HepG2 (cell line): ENCODE measurements at regions not wholly inside any gene's neighbourhood (a gene's known extent, or its start where the extent isn't known, plus 50 kb on each side); places are given as distances from the start of the nearest gene placed in this dataset.

Experiments
- ATAC-seq: fragments of 200-7000 bp; cut with Tn5 transposase; 3 replicates; pipeline ENCODE4 v1.9.1; 2020; ENCODE audit warnings: mild to moderate bottlenecking, moderate library complexity
- BruUV-seq: library from RNA; stranded (reverse); fragments of 400-500 nt; replicated peaks from 2 replicates; lab custom pipeline; 2021; lab: Mats Ljungman, UMichigan
- CTCF ChIA-PET: fragments of 300-600 bp; formaldehyde crosslinking; extraction: SDS; loops from one replicate; lab custom pipeline; 2021; ENCODE audit warnings: low total read pairs, inconsistent platforms, low intra/inter-chr PET ratio; lab: Yijun Ruan, JAX
- POLR2A ChIA-PET: fragments of 350-600 bp; sonication (Branson Sonifier 250); formaldehyde crosslinking; loops from one replicate; lab custom pipeline; 2020; ENCODE audit warnings: antibody characterized with exemption, inconsistent platforms; lab: Yijun Ruan, JAX
- DNase-seq: peaks from one replicate; pipeline ENCODE4 v3.0.0-alpha.2; 2015; ENCODE audit warnings: low spot score
- FAIRE-seq: peaks from 3 replicates; lab custom pipeline; 2011; peaks lifted over from hg19 to GRCh38; lab: Jason Lieb, UNC
- H2AFZ ChIP-seq: one replicate; pipeline ENCODE4 v1.6.1; 2011; ENCODE audit warnings: low read length, inconsistent platforms
- H3K27ac ChIP-seq: fragments of 300-600 bp; 3 replicates; pipeline ENCODE4 v1.8.0; 2011; ENCODE audit warnings: mixed run types, mild to moderate bottlenecking, mixed read lengths, low read length, inconsistent platforms; ENCODE audit not compliant: insufficient read depth; ENCODE audit errors: extremely low read length
- H3K27me3 ChIP-seq, 2 experiments: fragments of 200-600 bp in 1 of 2; 2 replicates in 1 of 2; 3 replicates in 1 of 2; pipeline versions ENCODE4 v1.6.0 to v1.8.0; 2011; ENCODE audit warnings: low read length in 2 of 2, mild to moderate bottlenecking in 2 of 2, moderate library complexity in 2 of 2, inconsistent platforms in 1 of 2; ENCODE audit not compliant: insufficient read depth in 2 of 2, control insufficient read depth in 1 of 2
- H3K36me3 ChIP-seq, 2 experiments: fragments of 200-600 bp in 1 of 2; replicated peaks in 1 of 2; 2 replicates in 1 of 2; 3 replicates in 1 of 2; pipeline versions ENCODE4 v1.5.1 to v1.8.0; 2011; ENCODE audit warnings: low read length in 2 of 2, inconsistent platforms in 1 of 2; ENCODE audit not compliant: insufficient read depth in 2 of 2, control insufficient read depth in 1 of 2
- H3K4me1 ChIP-seq: 2 replicates; pipeline ENCODE4 v1.5.1; 2012; ENCODE audit warnings: low read length, inconsistent platforms; ENCODE audit not compliant: insufficient read depth
- H3K4me2 ChIP-seq: 2 replicates; pipeline ENCODE4 v1.6.0; 2011; ENCODE audit warnings: low read depth, low read length, inconsistent platforms
- H3K4me3 ChIP-seq, 3 experiments: fragments of 200-600 bp in 1 of 3; sonication (generic), shearing (Covaris generic) in 1 of 3; replicated peaks in 1 of 3; 2 replicates each; pipeline ENCODE4 v1.5.1; 2011 to 2016; ENCODE audit warnings: low read length in 3 of 3, inconsistent platforms in 2 of 3, low read depth in 2 of 3, mild to moderate bottlenecking in 2 of 3, control low read depth in 1 of 3, mixed read lengths in 1 of 3; ENCODE audit not compliant: insufficient read depth in 1 of 3
- H3K79me2 ChIP-seq: one replicate; pipeline ENCODE4 v1.6.1; 2011; ENCODE audit warnings: low read length, inconsistent platforms; ENCODE audit not compliant: insufficient read depth
- H3K9ac ChIP-seq: 2 replicates; pipeline ENCODE4 v1.6.0; 2011; ENCODE audit warnings: mild to moderate bottlenecking, low read depth, low read length, inconsistent platforms; ENCODE audit not compliant: insufficient read depth
- H3K9me3 ChIP-seq: 2 replicates; pipeline ENCODE4 v1.5.1; 2012; ENCODE audit warnings: mild to moderate bottlenecking, low read length
- H4K20me1 ChIP-seq: 2 replicates; pipeline ENCODE4 v1.6.0; 2011; ENCODE audit warnings: inconsistent platforms, mild to moderate bottlenecking, low read length, moderate library complexity; ENCODE audit not compliant: insufficient read depth
- ARHGAP35 ChIP-seq: sonication (generic); formaldehyde crosslinking; IDR thresholded peaks from 2 replicates; pipeline ENCODE4 v1.9.0; 2022; ENCODE audit warnings: mild to moderate bottlenecking, inconsistent platforms, moderate library complexity, missing genetic modification reagents, borderline replicate concordance
- NR2F6 ChIP-seq, 2 experiments: IDR thresholded peaks; 2 replicates each; pipeline ENCODE4 v1.6.1; 2016; ENCODE audit warnings: antibody characterized with exemption in 1 of 2, mild to moderate bottlenecking in 1 of 2
- SAP130 ChIP-seq: IDR thresholded peaks from 2 replicates; pipeline ENCODE4 v1.6.1; 2016; ENCODE audit warnings: low read depth
- SETDB1 ChIP-seq: sonication (generic); formaldehyde crosslinking; IDR thresholded peaks from 2 replicates; pipeline ENCODE4 v1.5.1; 2020; ENCODE audit warnings: missing genetic modification reagents, mild to moderate bottlenecking, borderline replicate concordance
- SP140L ChIP-seq: sonication (generic); formaldehyde crosslinking; IDR thresholded peaks from 2 replicates; pipeline ENCODE4 v1.4.0; 2020; ENCODE audit warnings: missing genetic modification reagents, borderline replicate concordance
- TEAD2 ChIP-seq: sonication (generic); formaldehyde crosslinking; IDR thresholded peaks from 2 replicates; pipeline ENCODE4 v1.9.0; 2021; ENCODE audit warnings: missing genetic modification reagents
- ZIK1 ChIP-seq: sonication (generic); formaldehyde crosslinking; IDR thresholded peaks from 2 replicates; pipeline ENCODE4 v1.5.0; 2020; ENCODE audit warnings: mild to moderate bottlenecking, low read depth, missing genetic modification reagents, borderline replicate concordance
- ZNF235 ChIP-seq: sonication (generic); formaldehyde crosslinking; IDR thresholded peaks from 2 replicates; pipeline ENCODE4 v1.8.1; 2023; ENCODE audit warnings: mild to moderate bottlenecking, missing genetic modification reagents, borderline replicate concordance
- ZNF652 ChIP-seq: IDR thresholded peaks from 2 replicates; pipeline ENCODE4 v1.6.1; 2016; ENCODE audit warnings: low read depth, borderline replicate concordance
- ZNF7 ChIP-seq: IDR thresholded peaks from 2 replicates; pipeline ENCODE4 v1.6.1; 2016; ENCODE audit warnings: missing biosample characterization, missing genetic modification reagents
- ZNF788 ChIP-seq: sonication (generic); formaldehyde crosslinking; IDR thresholded peaks from 2 replicates; pipeline ENCODE4 v1.5.0; 2020; ENCODE audit warnings: mild to moderate bottlenecking, missing genetic modification reagents, borderline replicate concordance
- ZNF841 ChIP-seq: sonication (generic); formaldehyde crosslinking; IDR thresholded peaks from 2 replicates; pipeline ENCODE4 v1.8.1; 2023; ENCODE audit warnings: missing genetic modification reagents, borderline replicate concordance
- WGBS: methylation state at CpG from one replicate; pipeline ENCODE4 v1.1.6; 2017; ENCODE audit warnings: low lambda C conversion rate; 5-methylcytosine and 5-hydroxymethylcytosine counted together
- in situ Hi-C: cut with HindIII; loops from 2 replicates; pipeline ENCODE4 v1.10.0; 2017; ENCODE audit warnings: low pct_unique_long_range_greater_than_20kb; ENCODE audit not compliant: extremely low pct_ligation_motif_present
- intact Hi-C: fragments of 100-400 bp; cut with micrococcal nuclease; formaldehyde crosslinking; loops from one replicate; pipeline ENCODE4 v1.10.0; 2022; ENCODE audit not compliant: unreplicated experiment
- TF ChIP-seq, protein P1 (sequence below): IDR thresholded peaks from 2 replicates; pipeline ENCODE4 v1.6.1; 2016
- TF ChIP-seq, protein P2 (sequence below): sonication (generic); formaldehyde crosslinking; IDR thresholded peaks from 2 replicates; pipeline ENCODE4 v1.8.0; 2022; ENCODE audit warnings: mild to moderate bottlenecking, missing genetic modification reagents, moderate library complexity
- TF ChIP-seq, protein P3 (sequence below): sonication (generic); formaldehyde crosslinking; IDR thresholded peaks from 2 replicates; pipeline ENCODE4 v1.4.0; 2020; ENCODE audit warnings: mild to moderate bottlenecking, missing genetic modification reagents

DNA sequence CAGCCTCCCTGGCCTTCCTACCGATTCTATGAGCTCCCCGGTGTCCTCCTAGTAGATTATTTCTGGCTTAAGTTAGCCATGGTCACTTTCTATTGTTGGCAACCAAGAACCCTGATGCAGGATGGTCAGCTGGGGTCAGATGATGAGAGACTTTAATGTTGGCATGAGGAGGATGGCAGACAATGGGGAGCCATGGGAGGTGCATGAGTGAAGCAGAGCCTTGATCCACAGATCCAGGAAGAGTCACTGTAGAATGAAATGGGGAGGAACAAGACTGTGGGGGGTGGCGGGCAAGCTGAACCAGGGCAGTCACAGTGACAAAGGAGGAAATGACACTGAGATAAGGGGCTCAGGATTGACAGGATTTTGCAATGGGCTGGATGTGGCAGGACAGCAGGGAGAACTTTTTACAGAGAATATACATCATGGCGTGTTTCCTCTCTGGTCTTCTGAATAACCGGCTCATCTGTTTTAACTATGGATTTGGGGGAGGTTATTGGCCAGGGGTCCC, 60.9 kb downstream of the RPLP1 start:
- no peak for ATAC-seq
- no peaks in the 10 kb centered on the region for H3K9me3 ChIP-seq
- in situ Hi-C loops, result no loop called here
- no peak overlapping the region for H3K27ac ChIP-seq
- CTCF ChIA-PET, result no interaction called here
- no peak overlapping the region for H3K9ac ChIP-seq
- H3K4me1 ChIP-seq, result no peaks in the 10 kb centered on the region
- no peak overlapping the region for H2AFZ ChIP-seq
- no peak for FAIRE-seq
- DNase-seq, result no peak
- TF ChIP-seq, protein P1, sequence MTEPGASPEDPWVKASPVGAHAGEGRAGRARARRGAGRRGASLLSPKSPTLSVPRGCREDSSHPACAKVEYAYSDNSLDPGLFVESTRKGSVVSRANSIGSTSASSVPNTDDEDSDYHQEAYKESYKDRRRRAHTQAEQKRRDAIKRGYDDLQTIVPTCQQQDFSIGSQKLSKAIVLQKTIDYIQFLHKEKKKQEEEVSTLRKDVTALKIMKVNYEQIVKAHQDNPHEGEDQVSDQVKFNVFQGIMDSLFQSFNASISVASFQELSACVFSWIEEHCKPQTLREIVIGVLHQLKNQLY (CRISPR knock-in tag), result no peak
- no peak for TF ChIP-seq SP140L (CRISPR knock-in tag)
- no peak for TF ChIP-seq NR2F6 (IDR thresholded peaks at IDR 0.05)
- TF ChIP-seq NR2F6 (CRISPR knock-in tag; IDR thresholded peaks at IDR 0.05), result no peak
- TF ChIP-seq, protein P2, sequence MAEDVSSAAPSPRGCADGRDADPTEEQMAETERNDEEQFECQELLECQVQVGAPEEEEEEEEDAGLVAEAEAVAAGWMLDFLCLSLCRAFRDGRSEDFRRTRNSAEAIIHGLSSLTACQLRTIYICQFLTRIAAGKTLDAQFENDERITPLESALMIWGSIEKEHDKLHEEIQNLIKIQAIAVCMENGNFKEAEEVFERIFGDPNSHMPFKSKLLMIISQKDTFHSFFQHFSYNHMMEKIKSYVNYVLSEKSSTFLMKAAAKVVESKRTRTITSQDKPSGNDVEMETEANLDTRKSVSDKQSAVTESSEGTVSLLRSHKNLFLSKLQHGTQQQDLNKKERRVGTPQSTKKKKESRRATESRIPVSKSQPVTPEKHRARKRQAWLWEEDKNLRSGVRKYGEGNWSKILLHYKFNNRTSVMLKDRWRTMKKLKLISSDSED (CRISPR knock-in tag), result no peak
- no peak for TF ChIP-seq SETDB1 (CRISPR knock-in tag)
- no peak for TF ChIP-seq ZNF841 (CRISPR knock-in tag)
- no peak for TF ChIP-seq ZIK1 (CRISPR knock-in tag)
- TF ChIP-seq SAP130, result no peak
- TF ChIP-seq ZNF235 (CRISPR knock-in tag), result no peak
- no peak for TF ChIP-seq ZNF788 (CRISPR knock-in tag)
- TF ChIP-seq ARHGAP35 (CRISPR knock-in tag), result no peak
- no peak for TF ChIP-seq TEAD2 (CRISPR knock-in tag)
- no peak for TF ChIP-seq ZNF7 (CRISPR knock-in tag)
- no peak for TF ChIP-seq ZNF652 (CRISPR knock-in tag)
- TF ChIP-seq, protein P3, sequence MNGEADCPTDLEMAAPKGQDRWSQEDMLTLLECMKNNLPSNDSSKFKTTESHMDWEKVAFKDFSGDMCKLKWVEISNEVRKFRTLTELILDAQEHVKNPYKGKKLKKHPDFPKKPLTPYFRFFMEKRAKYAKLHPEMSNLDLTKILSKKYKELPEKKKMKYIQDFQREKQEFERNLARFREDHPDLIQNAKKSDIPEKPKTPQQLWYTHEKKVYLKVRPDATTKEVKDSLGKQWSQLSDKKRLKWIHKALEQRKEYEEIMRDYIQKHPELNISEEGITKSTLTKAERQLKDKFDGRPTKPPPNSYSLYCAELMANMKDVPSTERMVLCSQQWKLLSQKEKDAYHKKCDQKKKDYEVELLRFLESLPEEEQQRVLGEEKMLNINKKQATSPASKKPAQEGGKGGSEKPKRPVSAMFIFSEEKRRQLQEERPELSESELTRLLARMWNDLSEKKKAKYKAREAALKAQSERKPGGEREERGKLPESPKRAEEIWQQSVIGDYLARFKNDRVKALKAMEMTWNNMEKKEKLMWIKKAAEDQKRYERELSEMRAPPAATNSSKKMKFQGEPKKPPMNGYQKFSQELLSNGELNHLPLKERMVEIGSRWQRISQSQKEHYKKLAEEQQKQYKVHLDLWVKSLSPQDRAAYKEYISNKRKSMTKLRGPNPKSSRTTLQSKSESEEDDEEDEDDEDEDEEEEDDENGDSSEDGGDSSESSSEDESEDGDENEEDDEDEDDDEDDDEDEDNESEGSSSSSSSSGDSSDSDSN (CRISPR knock-in tag), result no peak
- TF ChIP-seq, all 625 proteins: peak for 0
- Histone ChIP-seq H3K4me3 (no peak overlapping the region), H4K20me1 (no peaks in the 10 kb centered on the region; the same call in 1 of the 2 replicates), H3K4me2 (no peak overlapping the region), H3K36me3 (no peaks in the 10 kb centered on the region), H3K79me2 (no peaks in the 10 kb centered on the region), H3K27me3 (peaks cover 0 to 31% of the 10 kb centered on the region in 2 experiments; a peak in 2 of 5 replicates)
- POLR2A ChIA-PET, result no interaction called here
- 43% methylated on average over 3 of the region's 5 CpGs for WGBS
- intact Hi-C loops, result no loop called here
- no TSS peak for BruUV-seq
